HG03159 (cell line): ENCODE measurements at regions not wholly inside any gene's neighbourhood (a gene's known extent, or its start where the extent isn't known, plus 50 kb on each side); places are given as distances from the start of the nearest gene placed in this dataset.
"Not testable (repeated sequence)": the region's sequence is repeated elsewhere in the genome, so short reads cannot be mapped to it uniquely, and the experiment has no call there.

ENCODE experiments used
- ATAC-seq: cut with Tn5 transposase; IDR thresholded peaks from one replicate; pipeline ENCODE4 v1.9.1; 2021; ENCODE audit warnings: mild to moderate bottlenecking, moderate library complexity; ENCODE audit not compliant: unreplicated experiment

DNA sequence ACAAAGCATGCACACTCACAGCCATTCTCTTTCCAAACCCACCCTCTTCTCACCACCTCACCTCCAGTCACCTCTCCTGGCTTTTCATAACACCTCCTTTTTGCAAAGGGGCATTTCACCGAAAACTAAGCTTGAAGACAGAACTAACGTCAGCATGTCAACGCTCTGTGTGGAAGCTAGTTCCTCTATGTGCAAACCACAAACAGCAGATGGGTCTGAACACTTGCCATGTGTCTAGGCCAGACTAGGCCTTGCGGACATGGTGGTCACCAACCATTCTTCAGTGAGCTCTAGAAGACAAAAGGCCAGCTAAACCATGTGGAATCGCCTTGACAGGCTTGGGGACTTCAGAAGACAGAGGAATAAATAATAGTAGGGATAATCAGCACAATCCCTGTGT lies 148.5 kb downstream of the TXNL1 start:
- no peak for ATAC-seq

DNA sequence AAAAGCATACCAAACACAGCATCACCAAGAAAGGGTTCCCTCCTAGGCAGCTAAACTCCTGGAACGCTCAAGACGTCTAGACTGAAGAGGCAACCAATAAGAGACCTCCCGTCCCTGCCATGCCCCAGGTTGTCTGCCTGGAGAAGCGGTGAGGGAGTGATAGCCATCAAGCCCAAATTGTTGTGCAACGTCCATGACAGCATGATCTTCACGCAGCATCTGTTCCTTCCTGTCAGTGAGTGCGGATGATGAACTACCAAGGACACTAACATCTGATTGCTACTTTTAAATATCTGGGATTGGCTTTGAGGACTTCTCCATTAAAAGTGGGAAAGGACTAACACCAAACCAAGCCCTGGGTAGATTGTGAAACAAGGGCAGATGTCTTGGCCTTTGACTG lies 149.7 kb downstream of the TXNL1 start:
- no peak for ATAC-seq

DNA sequence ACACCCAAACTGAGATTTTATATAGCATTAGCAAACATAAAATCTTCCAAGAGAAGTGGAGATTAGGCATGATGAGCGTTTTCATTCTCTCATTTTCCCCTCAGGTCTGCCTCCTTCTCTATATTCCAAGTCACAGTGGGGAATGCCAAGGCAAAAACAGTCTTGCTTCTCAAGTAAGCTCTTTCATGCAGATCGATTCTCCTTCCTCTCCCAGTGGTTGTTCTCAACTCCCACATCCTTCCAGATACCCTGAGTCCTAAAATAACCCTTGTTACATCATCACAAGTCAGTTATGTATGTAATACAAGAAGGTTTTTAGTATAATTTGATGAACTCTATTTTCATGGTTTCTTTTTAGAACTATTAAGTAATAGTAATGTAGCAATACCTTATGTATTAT lies 150.6 kb downstream of the TXNL1 start:
- ATAC-seq, result no peak

DNA sequence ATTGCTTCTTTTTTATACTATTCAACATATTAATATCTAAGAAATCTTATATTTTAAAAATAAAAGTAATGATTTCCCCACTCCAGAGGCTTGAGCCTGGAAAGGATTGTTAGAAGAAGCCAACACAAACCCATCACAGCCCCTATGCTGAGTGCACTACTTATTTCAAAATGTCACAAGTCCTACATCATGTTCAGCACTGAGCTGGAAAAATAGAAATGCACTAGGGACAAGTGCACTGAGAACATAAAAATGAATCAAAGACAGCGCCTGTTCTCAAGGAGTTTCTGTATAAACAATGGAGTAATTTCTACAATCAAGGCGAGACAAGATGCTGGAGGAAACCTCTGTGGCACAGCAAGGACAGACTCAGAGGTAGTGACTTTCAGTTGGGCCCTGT lies 155.0 kb downstream of the TXNL1 start:
- ATAC-seq, result no peak

DNA sequence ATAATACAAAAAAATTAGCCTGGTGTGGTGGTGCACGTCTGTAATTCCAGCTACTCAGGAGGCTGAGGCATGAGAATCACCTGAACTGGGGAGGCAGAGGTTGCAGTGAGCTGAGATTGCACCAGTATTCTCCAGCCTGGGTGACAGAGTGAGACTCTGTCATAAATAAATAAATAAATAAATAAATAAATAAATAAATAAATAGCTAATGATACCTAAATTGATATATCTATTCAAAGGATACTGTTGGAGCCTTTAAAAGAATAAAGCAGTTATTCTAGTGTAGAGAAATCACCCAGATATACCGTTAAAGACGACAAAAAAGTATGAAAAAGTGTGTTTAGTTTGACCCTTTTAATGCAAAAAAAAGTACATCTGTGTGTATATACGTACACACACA lies 155.6 kb downstream of the TXNL1 start:
- ATAC-seq, result not testable (repeated sequence)

- no peak for ATAC-seq
These were observed 156.6 kb downstream of the TXNL1 start for GRCh38 chr18:56481751-56482150.

DNA sequence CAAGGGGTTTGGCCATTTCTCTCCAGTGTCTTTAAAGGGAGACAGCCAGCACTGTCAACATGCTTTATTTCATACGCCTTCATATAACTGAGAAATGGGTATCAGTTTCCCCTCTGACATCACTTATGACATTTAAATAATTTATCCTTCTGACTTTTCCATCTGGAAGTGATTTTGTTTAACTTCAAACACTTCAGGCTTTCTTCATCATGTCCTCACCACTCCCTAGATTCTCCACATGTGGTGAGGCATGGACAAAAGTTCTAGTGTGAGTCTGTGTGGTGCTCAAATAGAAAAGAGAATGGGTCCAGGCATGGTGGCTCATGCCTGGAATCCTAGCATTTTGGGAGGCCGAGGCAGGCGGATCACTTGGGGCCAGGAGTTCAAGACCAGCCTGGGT lies 158.6 kb downstream of the TXNL1 start:
- no peak for ATAC-seq

DNA sequence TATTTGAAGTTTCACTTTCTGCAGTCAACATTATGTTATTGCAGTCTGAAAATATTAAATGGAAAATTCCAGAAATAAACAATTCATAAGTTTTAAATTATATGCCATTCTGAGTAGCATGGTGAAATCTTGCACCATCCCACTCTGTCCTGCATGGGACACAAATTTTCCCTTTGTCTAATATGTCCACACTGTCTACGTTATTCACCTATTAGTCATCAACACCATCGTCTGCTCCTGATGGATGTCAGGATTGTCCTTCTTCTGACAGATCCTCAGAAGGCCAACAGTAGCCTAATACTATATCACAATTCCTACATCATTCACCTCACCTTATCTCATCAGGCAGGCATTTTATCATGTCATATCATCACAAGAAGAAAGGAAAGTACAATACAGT lies 163.1 kb downstream of the TXNL1 start:
- no peak for ATAC-seq

GRCh38 chr18:56473400-56474024 lies 164.9 kb downstream of the TXNL1 start:
- no peak for ATAC-seq

GRCh38 chr18:56470406-56471351 lies 167.7 kb downstream of the TXNL1 start:
- ATAC-seq, result no peak

DNA sequence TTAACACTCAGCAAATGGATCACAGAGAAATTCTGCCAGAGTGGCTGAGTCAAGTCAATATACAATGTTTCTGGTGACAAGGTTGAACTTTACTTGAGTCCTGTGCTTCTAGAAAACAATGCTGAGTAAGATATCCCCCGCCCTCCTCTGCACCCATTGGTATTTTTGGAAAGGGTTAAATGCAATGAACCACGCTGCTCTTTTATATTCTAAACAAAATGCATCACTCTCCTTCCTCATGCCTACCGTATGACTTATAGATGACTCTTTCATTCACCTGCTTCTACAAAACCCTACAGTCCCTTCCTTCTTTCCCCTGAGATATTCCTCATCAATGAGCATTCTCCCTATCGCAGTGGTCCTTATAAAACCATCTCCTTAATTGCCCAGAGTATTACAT lies 168.8 kb downstream of the TXNL1 start:
- ATAC-seq, result no peak

- no peak for ATAC-seq
These were observed 170.0 kb downstream of the TXNL1 start for GRCh38 chr18:56468396-56468795.

GRCh38 chr18:56462276-56462675 lies 176.1 kb downstream of the TXNL1 start:
- no peak for ATAC-seq

- no peak for ATAC-seq
These were observed 177.2 kb downstream of the TXNL1 start for GRCh38 chr18:56461151-56461550.

GRCh38 chr18:56460581-56460980 lies 177.8 kb downstream of the TXNL1 start:
- ATAC-seq, result no peak

DNA sequence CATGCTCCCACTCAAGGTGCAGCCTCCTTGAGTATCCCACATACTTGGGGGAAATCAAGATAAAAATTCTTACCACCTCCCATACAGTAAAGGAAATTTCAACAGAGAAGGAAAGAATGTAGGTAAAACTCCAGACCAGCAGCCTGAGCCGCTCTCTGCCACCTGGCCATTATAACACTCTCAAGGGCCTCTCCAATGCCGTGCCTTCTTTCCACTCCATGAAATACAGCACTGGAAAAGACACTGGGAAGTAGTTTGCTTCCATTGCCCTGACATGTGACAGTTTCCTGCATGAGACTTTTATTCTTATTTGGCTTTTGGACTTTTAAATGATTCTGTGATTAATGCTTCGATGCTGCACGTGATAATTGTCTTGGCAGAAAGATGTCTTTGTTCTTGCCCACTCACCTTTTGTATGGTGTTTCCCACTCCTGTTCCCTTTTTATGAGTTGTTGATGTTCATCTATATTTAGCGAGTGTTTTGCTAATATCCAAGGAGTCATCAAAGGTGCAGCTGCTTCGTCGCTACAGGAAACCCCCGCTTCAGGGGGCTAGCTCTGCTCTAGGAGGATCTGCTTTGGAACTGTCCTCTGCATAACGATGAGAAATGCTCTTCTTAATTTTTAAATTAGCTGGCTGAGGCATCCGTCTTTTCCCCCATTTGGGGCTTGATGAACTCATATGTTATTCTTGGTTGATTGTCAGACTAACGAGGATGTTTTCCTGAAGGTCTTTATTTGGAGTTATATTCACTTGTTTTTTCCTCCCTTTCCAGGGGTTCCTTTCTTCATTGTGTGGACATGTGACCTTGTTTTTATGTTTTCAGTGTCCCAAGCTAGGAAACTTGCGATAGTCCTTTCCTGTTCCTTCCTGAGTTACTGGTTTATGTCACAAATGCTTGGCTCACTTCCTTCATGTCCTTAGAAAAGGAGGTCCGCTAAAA lies 179.4 kb downstream of the TXNL1 start:
- no peak for ATAC-seq

GRCh38 chr18:56455874-56456273 lies 182.5 kb downstream of the TXNL1 start:
- ATAC-seq, result no peak

DNA sequence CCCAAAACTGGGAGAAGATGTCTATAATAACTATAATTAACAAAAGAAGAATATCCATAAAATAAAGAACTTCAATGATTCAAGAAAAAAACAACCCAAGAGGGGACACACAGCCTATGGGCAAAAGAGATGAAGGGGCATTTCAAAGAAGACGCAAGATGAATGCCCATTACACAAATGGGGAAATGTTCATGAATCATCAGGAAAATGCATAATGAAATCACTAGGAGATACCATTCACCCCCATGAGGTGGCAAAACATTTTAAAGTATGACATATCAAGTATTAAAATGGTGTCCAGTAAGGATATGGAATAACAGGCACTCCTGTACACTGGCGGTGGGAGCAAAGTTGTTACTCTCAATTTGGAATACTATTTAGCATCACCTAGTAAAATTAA lies 183.3 kb downstream of the TXNL1 start:
- no peak for ATAC-seq

DNA sequence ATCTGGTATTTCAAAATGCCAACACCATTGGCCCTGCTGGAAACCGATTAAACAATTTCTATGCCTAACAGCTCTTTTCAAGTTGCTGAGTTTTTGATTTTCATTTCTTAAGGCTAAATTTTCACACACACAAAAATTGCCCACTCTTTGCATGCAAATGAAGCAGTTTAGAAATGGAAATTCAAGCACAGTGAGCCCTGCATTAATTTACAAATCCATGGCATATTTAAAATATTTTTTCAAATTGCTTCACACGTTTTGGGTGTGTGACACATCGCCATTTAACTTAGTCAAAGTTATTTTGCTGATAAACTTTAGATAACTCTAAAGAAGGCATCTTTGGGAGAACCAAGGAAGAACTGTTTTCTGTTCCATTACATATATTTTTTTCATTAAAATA lies 184.8 kb downstream of the TXNL1 start:
- no peak for ATAC-seq

- ATAC-seq, result no peak
These were observed 187.2 kb downstream of the TXNL1 start for GRCh38 chr18:56451188-56451587.

DNA sequence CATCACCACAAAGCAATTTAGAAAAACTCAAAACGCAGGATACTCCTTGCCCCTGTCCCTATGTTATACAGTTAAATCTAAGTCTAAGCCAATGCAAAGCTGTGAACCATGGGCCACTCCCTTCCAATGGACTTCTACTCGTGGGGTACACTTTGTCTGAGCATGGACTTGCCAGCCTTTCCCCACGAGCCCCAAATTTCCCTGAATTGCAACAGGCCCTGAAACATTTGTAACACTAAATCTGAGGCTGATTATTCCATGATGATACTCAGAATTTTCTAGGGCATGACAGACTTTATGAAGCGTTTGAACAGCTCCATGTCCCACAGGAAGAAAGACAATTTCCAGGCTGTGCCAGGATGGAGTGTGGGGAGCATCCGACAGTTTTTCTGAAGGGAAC lies 189.6 kb downstream of the TXNL1 start:
- ATAC-seq, result no peak
